GM10248 (cell line): ENCODE measurements at regions not wholly inside any gene's neighbourhood (a gene's known extent, or its start where the extent isn't known, plus 50 kb on each side); places are given as distances from the start of the nearest gene placed in this dataset.

Experiments
- CTCF ChIA-PET: fragments of 300-600 bp; sonication (Branson Sonifier 250); formaldehyde crosslinking; extraction: SDS; loops from one replicate; lab custom pipeline; 2021; ENCODE audit warnings: antibody characterized with exemption; lab: Yijun Ruan, JAX
- POLR2A ChIA-PET: fragments of 350-650 bp; sonication (Branson Sonifier 250); formaldehyde crosslinking; extraction: SDS; loops from one replicate; lab custom pipeline; 2020; ENCODE audit warnings: antibody characterized with exemption; lab: Yijun Ruan, JAX
- DNase-seq: peaks from one replicate; pipeline ENCODE4 v3.0.0; 2012; ENCODE audit errors: extremely low spot score
- CTCF ChIP-seq: IDR thresholded peaks from 2 replicates; pipeline ENCODE4 v1.5.1; 2012; ENCODE audit warnings: mild to moderate bottlenecking, low read depth; ENCODE audit errors: extremely low read depth, missing control alignments, control extremely low read depth

- no peak for DNase-seq
- TF ChIP-seq CTCF, result no peak
- ChIA-PET POLR2A (no interaction called here), CTCF (interaction anchor here (1.3 to 6.1 kb wide), 8 partner anchors 9 to 1903 kb away, joined by 3 to 59 read pairs (median 16); no protein-coding TSS in a partner anchor)
These were observed 295.6 kb downstream of the ZNF536 start for GRCh38 chr19:30667746-30668145.

- no peak for DNase-seq
- no peak for TF ChIP-seq CTCF
- POLR2A ChIA-PET, result no interaction called here
- CTCF ChIA-PET, result interaction anchor here (0.9 to 6.1 kb wide), 13 partner anchors 8 to 1903 kb away, joined by 3 to 59 read pairs (median 6); no protein-coding TSS in a partner anchor
These were observed 295.0 kb downstream of the ZNF536 start for GRCh38 chr19:30667227-30667626.

- peak; percentile 58 for DNase-seq
- POLR2A ChIA-PET, result no interaction called here
- CTCF ChIA-PET, result interaction anchor here (0.8 to 6.1 kb wide), 16 partner anchors 8 to 1904 kb away, joined by 3 to 59 read pairs (median 4); no protein-coding TSS in a partner anchor
- TF ChIP-seq CTCF, result peak; percentile 99
These were observed 294.2 kb downstream of the ZNF536 start for GRCh38 chr19:30666301-30666803.

GRCh38 chr19:30665449-30665848, 293.3 kb downstream of the ZNF536 start:
- TF ChIP-seq CTCF, result no peak
- DNase-seq, result no peak
- ChIA-PET POLR2A (no interaction called here), CTCF (interaction anchor here (1.1 to 6.1 kb wide), 8 partner anchors 13 to 1905 kb away, joined by 3 to 59 read pairs (median 12); no protein-coding TSS in a partner anchor)

GRCh38 chr19:30663611-30664174, 291.5 kb downstream of the ZNF536 start:
- no peak for TF ChIP-seq CTCF
- CTCF ChIA-PET, result no interaction called here
- DNase-seq, result no peak
- POLR2A ChIA-PET, result no interaction called here

GRCh38 chr19:30662211-30662861, 290.2 kb downstream of the ZNF536 start:
- DNase-seq, result no peak
- POLR2A ChIA-PET, result no interaction called here

More at GRCh38 chr19:30662211-30662861, 290.2 kb downstream of the ZNF536 start:
- no peak for TF ChIP-seq CTCF
- CTCF ChIA-PET, result interaction anchor here (1.0 to 1.5 kb wide), 2 partner anchors 20 to 902 kb away, joined by 3 to 9 read pairs; no protein-coding TSS in a partner anchor
